ENCODE measurements at regions not wholly inside any gene's neighbourhood (a gene's known extent, or its start where the extent isn't known, plus 50 kb on each side); places are given as distances from the start of the nearest gene placed in this dataset.

- no peak for TF ChIP-seq CTCF (IDR thresholded peaks at IDR 0.05)
- no peak for TF ChIP-seq POLR2AphosphoS5 (IDR thresholded peaks at IDR 0.05)
- TF ChIP-seq EP300 (IDR thresholded peaks at IDR 0.05): no peak
- TF ChIP-seq POLR2A (IDR thresholded peaks at IDR 0.05): no peak
Measured at GRCh38 chr2:16079637-16080036, 139.3 kb downstream of the MYCN start.
